B cell (primary cell): ENCODE measurements at regions not wholly inside any gene's neighbourhood (a gene's known extent, or its start where the extent isn't known, plus 50 kb on each side); places are given as distances from the start of the nearest gene placed in this dataset.

ENCODE experiments used
- ATAC-seq: fragments of 200-7000 bp; cut with Tn5 transposase; one replicate; pipeline ENCODE4 v1.10.0; 2021; ENCODE audit warnings: low read depth, mild to moderate bottlenecking, moderate number of reproducible peaks, moderate library complexity
- CTCF ChIA-PET: fragments of 350-600 bp; sonication (Branson Sonifier 250); formaldehyde crosslinking; loops from one replicate; lab custom pipeline; 2021; ENCODE audit warnings: antibody characterized with exemption, inconsistent platforms; lab: Charles Lee
- POLR2A ChIA-PET: fragments of 350-600 bp; sonication (Branson Sonifier 250); formaldehyde crosslinking; loops from one replicate; lab custom pipeline; 2021; ENCODE audit warnings: antibody characterized with exemption; lab: Charles Lee
- DNase-seq: peaks from one replicate; pipeline ENCODE4 v3.0.0; 2013
- H2AFZ ChIP-seq: 2 replicates; pipeline ENCODE4 v1.6.1; 2012; ENCODE audit warnings: mild to moderate bottlenecking, low read depth, low read length; ENCODE audit not compliant: insufficient read depth, poor library complexity, severe bottlenecking
- H3K27ac ChIP-seq, 2 donors: 1 replicate in 1 of 2; 2 replicates in 1 of 2; pipeline ENCODE4 v1.5.1; 2012 to 2013; ENCODE audit warnings: low read length in 2 of 2, mild to moderate bottlenecking in 2 of 2, moderate library complexity in 1 of 2
- H3K27me3 ChIP-seq, 4 experiments: fragments of 200-600 bp in 1 of 4; sonication (generic) in 1 of 4; replicated peaks in 1 of 4; 1 replicate in 2 of 4; 2 replicates in 2 of 4; pipeline versions ENCODE4 v1.6.1 to v1.7.0; 2013 to 2016; ENCODE audit warnings: low read length in 3 of 4, mild to moderate bottlenecking in 2 of 4, mixed read lengths in 1 of 4, moderate library complexity in 1 of 4; ENCODE audit not compliant: insufficient read depth in 4 of 4, control insufficient read depth in 3 of 4; ENCODE audit errors: control extremely low read depth in 1 of 4
- H3K36me3 ChIP-seq, 2 experiments: replicated peaks in 1 of 2; 1 replicate in 1 of 2; 2 replicates in 1 of 2; pipeline versions ENCODE4 v1.6.1 to v1.7.1; 2013; ENCODE audit warnings: low read length in 1 of 2; ENCODE audit not compliant: insufficient read depth in 2 of 2, control insufficient read depth in 1 of 2; ENCODE audit errors: control extremely low read depth in 1 of 2, extremely low read depth in 1 of 2
- H3K4me1 ChIP-seq, 2 donors: fragments of 200-600 bp in 1 of 2; sonication (generic) in 1 of 2; 1 replicate in 1 of 2; 2 replicates in 1 of 2; pipeline versions ENCODE4 v1.5.1 to v1.6.1; 2013 to 2017; ENCODE audit warnings: low read length in 2 of 2; ENCODE audit not compliant: control insufficient read depth in 2 of 2, insufficient read depth in 2 of 2
- H3K4me2 ChIP-seq: replicated peaks from 2 replicates; pipeline ENCODE3; 2012; ENCODE audit warnings: mild to moderate bottlenecking, low read depth, low read length; ENCODE audit not compliant: poor library complexity, severe bottlenecking
- H3K4me3 ChIP-seq, 5 experiments: fragments of 200-600 bp in 1 of 5; sonication (generic) in 1 of 5; 1 replicate in 3 of 5; 2 replicates in 2 of 5; pipeline versions ENCODE4 v1.5.1 to v1.7.0; 2011 to 2016; ENCODE audit warnings: low read length in 4 of 5, mild to moderate bottlenecking in 4 of 5, low read depth in 2 of 5, control low read depth in 1 of 5, moderate library complexity in 1 of 5; ENCODE audit not compliant: insufficient read depth in 1 of 5; ENCODE audit errors: control extremely low read depth in 1 of 5, extremely low read depth in 1 of 5
- H3K79me2 ChIP-seq: fragments of 200-600 bp; sonication (generic); one replicate; pipeline ENCODE4 v1.6.0; 2016; ENCODE audit warnings: low read length; ENCODE audit not compliant: control insufficient read depth, insufficient read depth
- H3K9ac ChIP-seq: fragments of 200-600 bp; sonication (generic); 2 replicates; pipeline ENCODE4 v1.6.1; 2017; ENCODE audit warnings: mild to moderate bottlenecking, low read length, moderate library complexity
- H3K9me3 ChIP-seq, 3 donors: one replicate each; pipeline versions ENCODE4 v1.6.1 to v1.7.1; 2013; ENCODE audit warnings: low read length in 2 of 3; ENCODE audit not compliant: control insufficient read depth in 2 of 3, insufficient read depth in 1 of 3; ENCODE audit errors: control extremely low read depth in 1 of 3
- H4K20me1 ChIP-seq: 2 replicates; pipeline ENCODE4 v1.6.0; 2012; ENCODE audit warnings: mild to moderate bottlenecking, low read length; ENCODE audit not compliant: insufficient read depth, control insufficient read depth, poor library complexity, severe bottlenecking
- H3K27ac Mint-ChIP-seq: one replicate; pipeline ENCODE4 v1.8.0; 2021; ENCODE audit warnings: mixed read lengths
- H3K27me3 Mint-ChIP-seq: one replicate; pipeline ENCODE4 v1.8.0; 2021; ENCODE audit warnings: mixed read lengths
- H3K4me1 Mint-ChIP-seq: one replicate; pipeline ENCODE4 v1.8.0; 2021; ENCODE audit warnings: mixed read lengths
- H3K4me3 Mint-ChIP-seq: one replicate; pipeline ENCODE4 v1.8.0; 2021; ENCODE audit warnings: mixed read lengths
- H3K9me3 Mint-ChIP-seq: one replicate; pipeline ENCODE4 v1.8.0; 2022; ENCODE audit warnings: mixed read lengths; ENCODE audit not compliant: insufficient read depth
- CTCF ChIP-seq: fragments of 200-600 bp; IDR thresholded peaks from one replicate; pipeline ENCODE4 v1.8.0; 2022; ENCODE audit warnings: antibody characterized with exemption, mild to moderate bottlenecking
- EZH2 ChIP-seq: IDR thresholded peaks from 2 replicates; pipeline ENCODE4 v1.6.1; 2012; ENCODE audit warnings: borderline replicate concordance, low read depth, mild to moderate bottlenecking, moderate library complexity, low read length; ENCODE audit not compliant: insufficient read depth, poor library complexity, severe bottlenecking
- WGBS: methylation state at CpG from one replicate; pipeline ENCODE4 v1.1.5; 2013; ENCODE audit warnings: missing lambda C conversion rate; ENCODE audit not compliant: insufficient coverage; 5-methylcytosine and 5-hydroxymethylcytosine counted together
- intact Hi-C: fragments of 100-400 bp; cut with micrococcal nuclease; formaldehyde crosslinking; loops from one replicate; pipeline ENCODE4 v1.10.0; 2022

- no peaks in the 10 kb centered on the region for H3K27me3 ChIP-seq
- H3K79me2 ChIP-seq: no peaks in the 10 kb centered on the region
- intact Hi-C loops: no loop called here
- no peaks in the 10 kb centered on the region for H3K4me1 Mint-ChIP-seq
- TF ChIP-seq CTCF (no peak), EZH2 (no peak)
- no peaks in the 10 kb centered on the region for H4K20me1 ChIP-seq
- H3K9me3 Mint-ChIP-seq: no peaks in the 10 kb centered on the region
- H3K36me3 ChIP-seq: no peaks in the 10 kb centered on the region
- H3K4me3 ChIP-seq: no peak overlapping the region
- ATAC-seq: no peak
- ChIA-PET POLR2A (no interaction called here), CTCF (no interaction called here)
- no peak overlapping the region for H3K27ac Mint-ChIP-seq
- H2AFZ ChIP-seq: no peak overlapping the region
- H3K9me3 ChIP-seq: no peaks in the 10 kb centered on the region
- no peaks in the 10 kb centered on the region for H3K4me1 ChIP-seq
- H3K27ac ChIP-seq: no peak overlapping the region
- H3K27me3 Mint-ChIP-seq: no peaks in the 10 kb centered on the region
- no CpG with 5 or more reads among the region's 2 CpGs for WGBS
- no peak overlapping the region for H3K4me3 Mint-ChIP-seq
- no peak overlapping the region for H3K4me2 ChIP-seq
- H3K9ac ChIP-seq: no peak overlapping the region
- no peak for DNase-seq
Observed at GRCh38 chr3:28792604-28793003, 444.0 kb upstream of the AZI2 start.

- no peak overlapping the region for H3K9ac ChIP-seq
- H3K4me1 Mint-ChIP-seq: no peaks in the 10 kb centered on the region
- DNase-seq (no peak), ATAC-seq (no peak)
- H3K4me1 ChIP-seq: no peaks in the 10 kb centered on the region
- H3K27ac Mint-ChIP-seq: no peak overlapping the region
- TF ChIP-seq CTCF: no peak
- TF ChIP-seq EZH2: no peak
- ChIA-PET CTCF (no interaction called here), POLR2A (no interaction called here)
- 94% methylated on average over 2 of the region's 4 CpGs for WGBS
- H3K27me3 ChIP-seq: no peaks in the 10 kb centered on the region
- no peak overlapping the region for H3K27ac ChIP-seq
- H3K4me3 ChIP-seq: no peak overlapping the region
- H3K4me2 ChIP-seq: no peak overlapping the region
- H3K4me3 Mint-ChIP-seq: no peak overlapping the region
- no peak overlapping the region for H2AFZ ChIP-seq
- no peaks in the 10 kb centered on the region for H4K20me1 ChIP-seq
- intact Hi-C loops: no loop called here
- H3K36me3 ChIP-seq: no peaks in the 10 kb centered on the region
- no peaks in the 10 kb centered on the region for H3K79me2 ChIP-seq
- no peaks in the 10 kb centered on the region for H3K9me3 Mint-ChIP-seq
- no peaks in the 10 kb centered on the region for H3K9me3 ChIP-seq
- no peaks in the 10 kb centered on the region for H3K27me3 Mint-ChIP-seq
Observed at GRCh38 chr3:28799084-28799483, 450.5 kb upstream of the AZI2 start.
